Stimulated activated CD8-positive, alpha-beta memory T cell treated with anti-CD3 and anti-CD28 coated beads, Interleukin-2, amount 100 ng/mL, for 1 hour (primary cell): ENCODE measurements at regions not wholly inside any gene's neighbourhood (a gene's known extent, or its start where the extent isn't known, plus 50 kb on each side); places are given as distances from the start of the nearest gene placed in this dataset.

Experiments
- DNase-seq, 2 donors: peaks; one replicate each; pipeline ENCODE4 v3.0.0-alpha.2; 2020; ENCODE audit warnings: low read depth in 2 of 2

- no peak for DNase-seq
Observed at GRCh38 chr16:56140645-56141044, 50.6 kb upstream of the GNAO1 start.

- no peak for DNase-seq
Observed at GRCh38 chr16:56137269-56137668, 54.0 kb upstream of the GNAO1 start.

GRCh38 chr16:56136256-56136655 lies 55.0 kb upstream of the GNAO1 start:
- no peak for DNase-seq

GRCh38 chr16:56134790-56135189 lies 56.5 kb upstream of the GNAO1 start:
- no peak for DNase-seq

- DNase-seq = no peak
Observed at GRCh38 chr16:56125922-56126321, 65.4 kb upstream of the GNAO1 start.

GRCh38 chr16:56122251-56122650 lies 69.0 kb upstream of the GNAO1 start:
- no peak for DNase-seq

- no peak for DNase-seq
Observed at GRCh38 chr16:56121156-56121500, 70.2 kb upstream of the GNAO1 start.

GRCh38 chr16:56120447-56121155 lies 70.7 kb upstream of the GNAO1 start:
- DNase-seq = no peak

GRCh38 chr16:56119133-56119532 lies 72.2 kb upstream of the GNAO1 start:
- no peak for DNase-seq

GRCh38 chr16:56116577-56116964 lies 74.7 kb upstream of the GNAO1 start:
- DNase-seq = no peak

GRCh38 chr16:56115817-56116576 lies 75.3 kb upstream of the GNAO1 start:
- no peak for DNase-seq

- no peak for DNase-seq
Observed at GRCh38 chr16:56113223-56113622, 78.1 kb upstream of the GNAO1 start.

- no peak for DNase-seq
Observed at GRCh38 chr16:56111100-56111499, 80.2 kb upstream of the GNAO1 start.

- DNase-seq = no peak
Observed at GRCh38 chr16:56109994-56110393, 81.3 kb upstream of the GNAO1 start.

GRCh38 chr16:56109205-56109604 lies 82.1 kb upstream of the GNAO1 start:
- no peak for DNase-seq

GRCh38 chr16:56108724-56109123 lies 82.6 kb upstream of the GNAO1 start:
- no peak for DNase-seq

- DNase-seq = no peak
Observed at GRCh38 chr16:56108056-56108471, 83.2 kb upstream of the GNAO1 start.

GRCh38 chr16:56106527-56106926 lies 84.8 kb upstream of the GNAO1 start:
- no peak for DNase-seq

- no peak for DNase-seq
Observed at GRCh38 chr16:56102906-56103305, 88.4 kb upstream of the GNAO1 start.

- DNase-seq = no peak
Observed at GRCh38 chr16:56102183-56102686, 89.1 kb upstream of the GNAO1 start.

- DNase-seq = no peak
Observed at GRCh38 chr16:56101480-56101879, 89.8 kb upstream of the GNAO1 start.

- no peak for DNase-seq
Observed at GRCh38 chr16:56097306-56097705, 94.0 kb upstream of the GNAO1 start.

- no peak for DNase-seq
Observed at GRCh38 chr16:56094231-56094630, 97.1 kb upstream of the GNAO1 start.
